ENCODE measurements at regions not wholly inside any gene's neighbourhood (a gene's known extent, or its start where the extent isn't known, plus 50 kb on each side); places are given as distances from the start of the nearest gene placed in this dataset.

- TF ChIP-seq PATZ1 (tag by site-specific recombination; IDR thresholded peaks at IDR 0.05), result no peak
- no peak for TF ChIP-seq ZNF184 (tag by site-specific recombination; IDR thresholded peaks at IDR 0.05)
- TF ChIP-seq ZNF423 (tag by site-specific recombination; IDR thresholded peaks at IDR 0.05), result no peak
- no peak for TF ChIP-seq ZNF473 (tag by site-specific recombination; IDR thresholded peaks at IDR 0.05)
- no peak for TF ChIP-seq YY1 (tag by site-specific recombination; IDR thresholded peaks at IDR 0.05)
- TF ChIP-seq ZNF2 (tag by site-specific recombination; IDR thresholded peaks at IDR 0.05), result no peak
- TF ChIP-seq PRDM6 (tag by site-specific recombination; IDR thresholded peaks at IDR 0.05), result no peak
- no peak for TF ChIP-seq FEZF1 (tag by site-specific recombination; IDR thresholded peaks at IDR 0.05)
Observed at GRCh38 chr10:111240348-111240747, 163.5 kb downstream of the ADRA2A start (continued).

GRCh38 chr10:111243126-111243525 is 166.3 kb downstream of the ADRA2A start:
- no peak overlapping the region for H3K27ac ChIP-seq (ENCODE audit: extremely low read depth, low read depth, low read length)
- POLR2A ChIA-PET, result no interaction called here
- no peak for TF ChIP-seq WT1 (tag by site-specific recombination; IDR thresholded peaks at IDR 0.05)
- TF ChIP-seq ZSCAN23 (tag by site-specific recombination; IDR thresholded peaks at IDR 0.05), result no peak
- no peak for TF ChIP-seq KLF8 (tag by site-specific recombination; IDR thresholded peaks at IDR 0.05)
- H3K4me3 ChIP-seq (ENCODE audit: low read depth, low read length), result no peak overlapping the region
- CTCF ChIA-PET, result no interaction called here
- H3K9me3 ChIP-seq (ENCODE audit: control insufficient read depth, insufficient read depth, low read depth, low read length), result no peaks in the 10 kb centered on the region
- no peaks in the 10 kb centered on the region for H3K4me1 ChIP-seq (ENCODE audit: control insufficient read depth, insufficient read depth, low read length)
- no peaks in the 10 kb centered on the region for H3K36me3 ChIP-seq (ENCODE audit: control insufficient read depth in 2 of 2, insufficient read depth in 1 of 2, low read length in 2 of 2)

- H3K4me3 ChIP-seq (ENCODE audit: low read depth, low read length), result no peak overlapping the region
- no peaks in the 10 kb centered on the region for H3K4me1 ChIP-seq (ENCODE audit: control insufficient read depth, insufficient read depth, low read length)
- no peaks in the 10 kb centered on the region for H3K36me3 ChIP-seq (ENCODE audit: control insufficient read depth in 2 of 2, insufficient read depth in 1 of 2, low read length in 2 of 2)
- no peak overlapping the region for H3K27ac ChIP-seq (ENCODE audit: extremely low read depth, low read depth, low read length)
- no peaks in the 10 kb centered on the region for H3K9me3 ChIP-seq (ENCODE audit: control insufficient read depth, insufficient read depth, low read depth, low read length)
- no peak for TF ChIP-seq ZNF837 (tag by site-specific recombination; IDR thresholded peaks at IDR 0.05)
- no peak for TF ChIP-seq ZNF132 (tag by site-specific recombination; IDR thresholded peaks at IDR 0.05; ENCODE audit: borderline replicate concordance)
- TF ChIP-seq KLF7 (tag by site-specific recombination; IDR thresholded peaks at IDR 0.05; ENCODE audit: borderline replicate concordance), result no peak
- no peak for TF ChIP-seq ZNF24 (tag by site-specific recombination; IDR thresholded peaks at IDR 0.05)
- no peak for TF ChIP-seq ZNF704 (tag by site-specific recombination; IDR thresholded peaks at IDR 0.05)
- no peak for TF ChIP-seq PBX3 (CRISPR knock-in tag; IDR thresholded peaks at IDR 0.05)
- ChIA-PET CTCF (interaction anchor here (0.7 kb wide), 1 partner anchor 174 kb away, joined by 5 read pairs; no protein-coding TSS in a partner anchor), POLR2A (interaction anchor here (0.5 kb wide), 1 partner anchor 117 kb away, joined by 6 read pairs; no protein-coding TSS in a partner anchor)
Observed at GRCh38 chr10:111246136-111246535, 169.3 kb downstream of the ADRA2A start.

All from HEK293 (cell line).